Neural crest cell (in vitro differentiated cells): ENCODE measurements at regions not wholly inside any gene's neighbourhood (a gene's known extent, or its start where the extent isn't known, plus 50 kb on each side); places are given as distances from the start of the nearest gene placed in this dataset.
"Not testable (repeated sequence)": the region's sequence is repeated elsewhere in the genome, so short reads cannot be mapped to it uniquely, and the experiment has no call there.

Experiments
- DNase-seq: peaks from one replicate; pipeline ENCODE4 v3.0.0; 2021; ENCODE audit warnings: low read depth, mixed read lengths, low spot score
- H3K27ac Mint-ChIP-seq: one replicate; pipeline ENCODE4 v1.8.0; 2021; ENCODE audit warnings: mild to moderate bottlenecking, mixed read lengths; ENCODE audit not compliant: unreplicated experiment
- H3K27me3 Mint-ChIP-seq: 2 replicates; pipeline ENCODE4 v1.8.0; 2021; ENCODE audit warnings: low read depth, mild to moderate bottlenecking, mixed read lengths
- H3K36me3 Mint-ChIP-seq: 2 replicates; pipeline ENCODE4 v1.8.0; 2021; ENCODE audit warnings: low read depth, mild to moderate bottlenecking, mixed read lengths
- H3K4me1 Mint-ChIP-seq: 2 replicates; pipeline ENCODE4 v1.8.0; 2021; ENCODE audit warnings: mixed read lengths
- H3K4me3 Mint-ChIP-seq: one replicate; pipeline ENCODE4 v1.8.0; 2021; ENCODE audit warnings: mild to moderate bottlenecking, mixed read lengths
- H3K9me3 Mint-ChIP-seq: 2 replicates; pipeline ENCODE4 v1.8.0; 2021; ENCODE audit warnings: mixed read lengths
- CTCF ChIP-seq: fragments of 200-600 bp; sonication (generic); conservative IDR thresholded peaks from 2 replicates; pipeline ENCODE4 v1.5.0; 2021; ENCODE audit warnings: antibody characterized with exemption, mild to moderate bottlenecking

- H3K4me3 Mint-ChIP-seq: no peak overlapping the region
- no peak for TF ChIP-seq CTCF
- no peak overlapping the region for H3K27ac Mint-ChIP-seq
- H3K9me3 Mint-ChIP-seq: no peaks in the 10 kb centered on the region
- no peaks in the 10 kb centered on the region for H3K36me3 Mint-ChIP-seq
- no peaks in the 10 kb centered on the region for H3K27me3 Mint-ChIP-seq
- no peaks in the 10 kb centered on the region for H3K4me1 Mint-ChIP-seq
- no peak for DNase-seq
Measured at GRCh38 chr18:70822117-70822516, 533.3 kb downstream of the SOCS6 start.

GRCh38 chr18:70808481-70809056 lies 519.7 kb downstream of the SOCS6 start:
- H3K4me1 Mint-ChIP-seq: no peaks in the 10 kb centered on the region
- no peaks in the 10 kb centered on the region for H3K9me3 Mint-ChIP-seq
- no peak overlapping the region for H3K27ac Mint-ChIP-seq

DNA sequence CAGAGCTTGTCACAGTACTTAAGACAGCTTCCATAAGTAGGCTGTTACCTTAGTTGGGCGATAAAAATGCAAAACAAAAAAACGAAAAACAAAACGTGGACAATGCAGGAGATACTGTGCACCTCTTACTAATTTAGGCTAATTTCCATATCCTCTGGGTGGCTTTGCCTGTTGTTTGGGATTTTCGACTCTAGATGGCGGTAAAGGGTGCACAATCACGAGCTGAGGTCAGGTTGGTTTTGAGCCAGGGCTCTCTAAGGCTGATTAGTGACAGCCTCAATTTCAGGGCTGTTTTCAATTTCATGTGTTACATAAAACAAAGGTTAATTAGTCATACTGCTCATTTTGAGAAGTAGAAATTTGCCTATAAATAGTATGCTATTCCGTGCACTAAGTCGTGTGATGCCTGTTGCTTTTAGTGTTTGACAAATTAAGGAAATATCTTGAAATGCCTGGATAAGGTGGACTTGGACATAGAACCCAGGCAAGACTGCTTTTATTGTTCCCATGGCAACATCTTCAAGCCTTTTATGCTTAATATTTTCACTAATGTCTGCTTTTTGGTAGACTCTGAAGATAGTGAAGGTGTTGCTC lies 493.1 kb downstream of the SOCS6 start:
- Mint-ChIP-seq H3K4me3 (no peak overlapping the region), H3K27me3 (peaks cover 29% of the 10 kb centered on the region), H3K36me3 (no peaks in the 10 kb centered on the region), H3K9me3 (no peaks in the 10 kb centered on the region), H3K27ac (no peak overlapping the region), H3K4me1 (peaks cover 6% of the 10 kb centered on the region)
- DNase-seq: peak; percentile 71
- peak; percentile 81 for TF ChIP-seq CTCF

More at GRCh38 chr18:70808481-70809056, 519.7 kb downstream of the SOCS6 start:
- Mint-ChIP-seq H3K27me3 (no peaks in the 10 kb centered on the region), H3K36me3 (no peaks in the 10 kb centered on the region), H3K4me3 (no peak overlapping the region)
- TF ChIP-seq CTCF: no peak
- no peak for DNase-seq

GRCh38 chr18:70766254-70766653 lies 477.4 kb downstream of the SOCS6 start:
- not testable (repeated sequence) for DNase-seq, H3K27me3 Mint-ChIP-seq, H3K4me1 Mint-ChIP-seq, H3K9me3 Mint-ChIP-seq, H3K36me3 Mint-ChIP-seq, H3K4me3 Mint-ChIP-seq, H3K27ac Mint-ChIP-seq

DNA sequence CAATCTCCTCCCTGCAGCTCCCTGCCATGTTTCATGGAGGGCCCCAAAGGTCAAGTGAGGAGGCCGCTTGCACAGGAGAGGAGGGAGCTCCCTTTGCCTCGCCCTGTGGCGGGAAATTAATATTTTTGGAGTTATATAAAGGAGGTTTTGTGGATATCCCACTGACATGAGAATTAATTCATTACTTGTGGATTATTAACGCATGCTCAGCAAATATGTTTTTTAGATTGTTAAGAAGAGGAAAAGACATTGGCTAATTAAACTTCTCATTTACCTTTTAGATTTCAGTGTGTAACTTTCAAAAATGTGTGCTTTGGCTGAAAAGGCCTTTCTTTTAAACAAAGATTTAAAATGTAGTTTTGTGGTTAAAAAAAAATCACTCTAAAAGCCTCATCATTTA lies 474.0 kb downstream of the SOCS6 start:
- no peaks in the 10 kb centered on the region for H3K9me3 Mint-ChIP-seq
- no peak overlapping the region for H3K4me3 Mint-ChIP-seq
- DNase-seq: peak; percentile 2
- H3K27me3 Mint-ChIP-seq: no peaks in the 10 kb centered on the region
- H3K4me1 Mint-ChIP-seq: no peaks in the 10 kb centered on the region
- no peak for TF ChIP-seq CTCF
- H3K27ac Mint-ChIP-seq: no peak overlapping the region
- H3K36me3 Mint-ChIP-seq: no peaks in the 10 kb centered on the region

GRCh38 chr18:70758780-70759179 lies 469.9 kb downstream of the SOCS6 start:
- Mint-ChIP-seq H3K36me3 (no peaks in the 10 kb centered on the region), H3K9me3 (no peaks in the 10 kb centered on the region), H3K4me1 (no peaks in the 10 kb centered on the region), H3K27me3 (peaks cover 6% of the 10 kb centered on the region), H3K4me3 (no peak overlapping the region), H3K27ac (no peak overlapping the region)
- no peak for DNase-seq
- no peak for TF ChIP-seq CTCF
